ENCODE measurements at regions not wholly inside any gene's neighbourhood (a gene's known extent, or its start where the extent isn't known, plus 50 kb on each side); places are given as distances from the start of the nearest gene placed in this dataset.

DNA sequence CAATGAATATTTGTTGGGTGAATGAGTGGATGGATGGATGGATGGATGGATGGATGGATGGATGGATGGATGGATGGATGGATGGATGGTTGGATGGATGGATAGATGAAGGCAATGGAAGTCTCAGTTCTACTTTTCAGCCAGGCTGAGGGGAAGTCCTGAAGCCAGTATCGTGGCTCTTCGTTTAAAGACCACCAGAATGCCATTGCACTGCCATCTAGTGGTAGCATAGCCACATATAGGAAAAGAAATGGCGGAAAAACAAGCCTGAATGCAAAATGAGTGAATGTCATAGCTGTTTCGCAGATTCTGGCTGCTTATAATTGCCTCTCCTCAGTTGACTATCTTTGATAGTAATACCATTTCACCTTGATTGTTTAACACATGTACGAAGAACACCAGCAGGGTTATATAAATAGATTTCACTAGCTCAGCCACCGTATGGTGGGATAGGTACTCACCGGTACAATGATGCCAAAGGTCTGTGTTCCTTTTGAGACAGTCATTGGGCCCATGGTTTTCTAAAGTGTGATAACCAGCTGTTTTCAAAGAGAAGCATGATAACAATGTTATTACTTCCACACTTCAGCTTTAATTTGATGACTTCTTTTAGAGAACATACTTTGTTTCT is 62.3 kb upstream of the GREB1L start:
- Histone ChIP-seq H3K4me3 (no peak overlapping the region), H3K27ac (ENCODE audit: extremely low read depth, low read depth, low read length) (no peak overlapping the region), H3K4me1 (replicated peaks in 1 of 2; ENCODE audit: control insufficient read depth in 2 of 2, insufficient read depth in 2 of 2, low read length in 2 of 2) (no peaks in the 10 kb centered on the region), H3K79me2 (ENCODE audit: control insufficient read depth, insufficient read depth, low read length) (no peaks in the 10 kb centered on the region), H3K27me3 (ENCODE audit: control insufficient read depth in 2 of 2, insufficient read depth in 2 of 2, low read length in 2 of 2) (no peaks in the 10 kb centered on the region), H3K9me1 (ENCODE audit: control insufficient read depth, insufficient read depth, low read length) (no peaks in the 10 kb centered on the region), H2AFZ (ENCODE audit: low read depth, low read length) (no peak overlapping the region), H3K36me3 (ENCODE audit: control insufficient read depth, insufficient read depth, low read length) (no peaks in the 10 kb centered on the region), H3K4me2 (ENCODE audit: insufficient read depth, low read length) (no peak overlapping the region), H4K20me1 (replicated peaks; ENCODE audit: control insufficient read depth, insufficient read depth, low read length) (no peaks in the 10 kb centered on the region), H3K9ac (ENCODE audit: insufficient read depth in 1 of 2, low read depth in 2 of 2, low read length in 2 of 2) (no peak overlapping the region), H3K9me3 (replicated peaks; ENCODE audit: control insufficient read depth, insufficient read depth, low read depth, low read length) (no peaks in the 10 kb centered on the region)
- ChIA-PET CTCF (ENCODE audit: low intra/inter-chr PET ratio) (no interaction called here), POLR2A (interaction anchor here (0.7 to 1.3 kb wide), 2 partner anchors 8 to 14 kb away, joined by 3 to 4 read pairs; no protein-coding TSS in a partner anchor)
- WGBS (ENCODE audit: insufficient coverage, low coverage, missing lambda C conversion rate): 4% methylated on average over 7 of the region's 7 CpGs
- DNase-seq (ENCODE audit: extremely low read depth in 1 of 4, low spot score in 3 of 4): peak; percentile 48 to 68 (median 50)
- ATAC-seq: peak; percentile 88
- in situ Hi-C loops (cut with MboI): no loop called here
- no TSS peak for BruUV-seq (replicated peaks)
- peak; percentile 93 for FAIRE-seq
- intact Hi-C loops (cut with micrococcal nuclease): loop anchor here (10.0 kb wide), 1 partner anchor 205 kb away; no protein-coding TSS in a partner anchor
- TF ChIP-seq NONO (IDR thresholded peaks at IDR 0.05; ENCODE audit: low read depth in 2 of 2, low read length in 1 of 2) (no peak), NCOA1 (IDR thresholded peaks at IDR 0.05; ENCODE audit: low read depth) (no peak), RAD21 (CRISPR knock-in tag; conservative IDR thresholded peaks at IDR 0.05 in 1 of 2, IDR thresholded peaks at IDR 0.05 in 1 of 2) (peak; percentile 58 to 86), PCBP2 (IDR thresholded peaks at IDR 0.05; ENCODE audit: low read depth, low read length, poor library complexity, severe bottlenecking) (no peak), RB1 (IDR thresholded peaks at IDR 0.05; ENCODE audit: low read depth) (peak; percentile 12; the same call in 1 of the 2 replicates)
- TF ChIP-seq, protein P1, sequence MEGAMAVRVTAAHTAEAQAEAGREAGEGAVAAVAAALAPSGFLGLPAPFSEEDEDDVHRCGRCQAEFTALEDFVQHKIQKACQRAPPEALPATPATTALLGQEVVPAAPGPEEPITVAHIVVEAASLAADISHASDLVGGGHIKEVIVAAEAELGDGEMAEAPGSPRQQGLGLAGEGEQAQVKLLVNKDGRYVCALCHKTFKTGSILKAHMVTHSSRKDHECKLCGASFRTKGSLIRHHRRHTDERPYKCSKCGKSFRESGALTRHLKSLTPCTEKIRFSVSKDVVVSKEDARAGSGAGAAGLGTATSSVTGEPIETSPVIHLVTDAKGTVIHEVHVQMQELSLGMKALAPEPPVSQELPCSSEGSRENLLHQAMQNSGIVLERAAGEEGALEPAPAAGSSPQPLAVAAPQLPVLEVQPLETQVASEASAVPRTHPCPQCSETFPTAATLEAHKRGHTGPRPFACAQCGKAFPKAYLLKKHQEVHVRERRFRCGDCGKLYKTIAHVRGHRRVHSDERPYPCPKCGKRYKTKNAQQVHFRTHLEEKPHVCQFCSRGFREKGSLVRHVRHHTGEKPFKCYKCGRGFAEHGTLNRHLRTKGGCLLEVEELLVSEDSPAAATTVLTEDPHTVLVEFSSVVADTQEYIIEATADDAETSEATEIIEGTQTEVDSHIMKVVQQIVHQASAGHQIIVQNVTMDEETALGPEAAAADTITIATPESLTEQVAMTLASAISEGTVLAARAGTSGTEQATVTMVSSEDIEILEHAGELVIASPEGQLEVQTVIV (CRISPR knock-in tag; IDR thresholded peaks at IDR 0.05; ENCODE audit: borderline replicate concordance): no peak
- TF ChIP-seq, protein P2, sequence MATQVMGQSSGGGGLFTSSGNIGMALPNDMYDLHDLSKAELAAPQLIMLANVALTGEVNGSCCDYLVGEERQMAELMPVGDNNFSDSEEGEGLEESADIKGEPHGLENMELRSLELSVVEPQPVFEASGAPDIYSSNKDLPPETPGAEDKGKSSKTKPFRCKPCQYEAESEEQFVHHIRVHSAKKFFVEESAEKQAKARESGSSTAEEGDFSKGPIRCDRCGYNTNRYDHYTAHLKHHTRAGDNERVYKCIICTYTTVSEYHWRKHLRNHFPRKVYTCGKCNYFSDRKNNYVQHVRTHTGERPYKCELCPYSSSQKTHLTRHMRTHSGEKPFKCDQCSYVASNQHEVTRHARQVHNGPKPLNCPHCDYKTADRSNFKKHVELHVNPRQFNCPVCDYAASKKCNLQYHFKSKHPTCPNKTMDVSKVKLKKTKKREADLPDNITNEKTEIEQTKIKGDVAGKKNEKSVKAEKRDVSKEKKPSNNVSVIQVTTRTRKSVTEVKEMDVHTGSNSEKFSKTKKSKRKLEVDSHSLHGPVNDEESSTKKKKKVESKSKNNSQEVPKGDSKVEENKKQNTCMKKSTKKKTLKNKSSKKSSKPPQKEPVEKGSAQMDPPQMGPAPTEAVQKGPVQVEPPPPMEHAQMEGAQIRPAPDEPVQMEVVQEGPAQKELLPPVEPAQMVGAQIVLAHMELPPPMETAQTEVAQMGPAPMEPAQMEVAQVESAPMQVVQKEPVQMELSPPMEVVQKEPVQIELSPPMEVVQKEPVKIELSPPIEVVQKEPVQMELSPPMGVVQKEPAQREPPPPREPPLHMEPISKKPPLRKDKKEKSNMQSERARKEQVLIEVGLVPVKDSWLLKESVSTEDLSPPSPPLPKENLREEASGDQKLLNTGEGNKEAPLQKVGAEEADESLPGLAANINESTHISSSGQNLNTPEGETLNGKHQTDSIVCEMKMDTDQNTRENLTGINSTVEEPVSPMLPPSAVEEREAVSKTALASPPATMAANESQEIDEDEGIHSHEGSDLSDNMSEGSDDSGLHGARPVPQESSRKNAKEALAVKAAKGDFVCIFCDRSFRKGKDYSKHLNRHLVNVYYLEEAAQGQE (IDR thresholded peaks at IDR 0.05; ENCODE audit: borderline replicate concordance): peak; percentile 63; the same call in 1 of the 2 replicates
- TF ChIP-seq, protein P2 (CRISPR knock-in tag; IDR thresholded peaks at IDR 0.05; ENCODE audit: low read depth): no peak

All from K562 (cell line).